Spleen (tissue), 7 donors: ENCODE measurements at regions not wholly inside any gene's neighbourhood (a gene's known extent, or its start where the extent isn't known, plus 50 kb on each side); places are given as distances from the start of the nearest gene placed in this dataset.

Experiments
- POLR2A ChIP-seq, 3 donors: fragments of 450-650 bp; IDR thresholded peaks; one replicate each; pipeline ENCODE4 v1.5.1; 2017; ENCODE audit warnings: antibody characterized with exemption in 3 of 3, mild to moderate bottlenecking in 1 of 3
- TF ChIP-seq, protein P1 (sequence below), 11 experiments: fragments of 200-600 bp in 7 of 11; fragments of 450-650 bp in 4 of 11; sonication (generic) in 4 of 11; IDR thresholded peaks in 8 of 11; conservative IDR thresholded peaks in 3 of 11; 1 replicate in 7 of 11; 2 replicates in 4 of 11; pipeline versions ENCODE4 v1.4.0 to v1.8.0; 2016 to 2021; ENCODE audit warnings: antibody characterized with exemption in 11 of 11, inconsistent platforms in 4 of 11, mild to moderate bottlenecking in 1 of 11
- donor health status: DM: no; HTN: no; CAD: no; lungs with moderate emphysema.
- donor health status: DM: no; HTN: no; CAD: no.
- donor health status: DM: no; HTN: no; CAD: no.

DNA sequence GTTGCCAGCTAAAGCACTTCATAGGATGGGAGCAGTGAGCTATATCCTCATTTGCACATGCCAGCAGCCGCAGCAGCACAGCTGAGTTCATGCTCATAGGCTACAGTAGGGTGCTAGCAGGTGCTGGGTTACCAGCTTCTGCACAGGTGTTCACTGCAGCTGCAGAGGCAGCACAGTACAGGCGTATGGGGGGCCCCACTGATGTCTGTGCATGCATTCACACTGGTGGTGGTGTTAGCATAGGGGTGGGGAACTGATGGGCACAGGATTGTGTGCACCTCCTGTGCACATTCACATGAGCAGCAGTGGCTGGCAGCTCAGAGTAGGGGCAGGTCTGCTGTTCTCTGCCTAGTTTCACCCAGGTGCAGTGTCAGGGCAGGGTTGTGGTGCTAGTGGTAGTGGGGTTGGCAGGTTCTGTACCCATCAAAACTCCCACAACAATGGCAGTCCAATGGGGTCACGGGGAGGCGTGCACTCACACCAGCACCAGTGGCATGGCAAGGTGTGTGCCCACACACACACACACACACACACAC is 58.9 kb upstream of the IRAK1BP1 start:
- no peak for TF ChIP-seq POLR2A (IDR thresholded peaks at IDR 0.05)
- TF ChIP-seq, protein P1, sequence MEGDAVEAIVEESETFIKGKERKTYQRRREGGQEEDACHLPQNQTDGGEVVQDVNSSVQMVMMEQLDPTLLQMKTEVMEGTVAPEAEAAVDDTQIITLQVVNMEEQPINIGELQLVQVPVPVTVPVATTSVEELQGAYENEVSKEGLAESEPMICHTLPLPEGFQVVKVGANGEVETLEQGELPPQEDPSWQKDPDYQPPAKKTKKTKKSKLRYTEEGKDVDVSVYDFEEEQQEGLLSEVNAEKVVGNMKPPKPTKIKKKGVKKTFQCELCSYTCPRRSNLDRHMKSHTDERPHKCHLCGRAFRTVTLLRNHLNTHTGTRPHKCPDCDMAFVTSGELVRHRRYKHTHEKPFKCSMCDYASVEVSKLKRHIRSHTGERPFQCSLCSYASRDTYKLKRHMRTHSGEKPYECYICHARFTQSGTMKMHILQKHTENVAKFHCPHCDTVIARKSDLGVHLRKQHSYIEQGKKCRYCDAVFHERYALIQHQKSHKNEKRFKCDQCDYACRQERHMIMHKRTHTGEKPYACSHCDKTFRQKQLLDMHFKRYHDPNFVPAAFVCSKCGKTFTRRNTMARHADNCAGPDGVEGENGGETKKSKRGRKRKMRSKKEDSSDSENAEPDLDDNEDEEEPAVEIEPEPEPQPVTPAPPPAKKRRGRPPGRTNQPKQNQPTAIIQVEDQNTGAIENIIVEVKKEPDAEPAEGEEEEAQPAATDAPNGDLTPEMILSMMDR (IDR thresholded peaks at IDR 0.05 in 8 of 11, conservative IDR thresholded peaks at IDR 0.05 in 3 of 11): no peak
